Transverse colon (tissue), 3 donors: ENCODE measurements at regions not wholly inside any gene's neighbourhood (a gene's known extent, or its start where the extent isn't known, plus 50 kb on each side); places are given as distances from the start of the nearest gene placed in this dataset.

ENCODE experiments used
- POLR2A ChIP-seq: fragments of 450-650 bp; IDR thresholded peaks from one replicate; pipeline ENCODE4 v1.6.1; 2016; ENCODE audit warnings: antibody characterized with exemption, mild to moderate bottlenecking, moderate library complexity
- TF ChIP-seq, protein P1 (sequence below), 5 experiments: fragments of 200-600 bp in 3 of 5; fragments of 450-650 bp in 2 of 5; sonication (generic) in 3 of 5; IDR thresholded peaks; 1 replicate in 2 of 5; 2 replicates in 3 of 5; pipeline ENCODE4 v1.5.1; 2016 to 2017; ENCODE audit warnings: antibody characterized with exemption in 5 of 5, inconsistent platforms in 3 of 5, mild to moderate bottlenecking in 2 of 5, moderate library complexity in 1 of 5

DNA sequence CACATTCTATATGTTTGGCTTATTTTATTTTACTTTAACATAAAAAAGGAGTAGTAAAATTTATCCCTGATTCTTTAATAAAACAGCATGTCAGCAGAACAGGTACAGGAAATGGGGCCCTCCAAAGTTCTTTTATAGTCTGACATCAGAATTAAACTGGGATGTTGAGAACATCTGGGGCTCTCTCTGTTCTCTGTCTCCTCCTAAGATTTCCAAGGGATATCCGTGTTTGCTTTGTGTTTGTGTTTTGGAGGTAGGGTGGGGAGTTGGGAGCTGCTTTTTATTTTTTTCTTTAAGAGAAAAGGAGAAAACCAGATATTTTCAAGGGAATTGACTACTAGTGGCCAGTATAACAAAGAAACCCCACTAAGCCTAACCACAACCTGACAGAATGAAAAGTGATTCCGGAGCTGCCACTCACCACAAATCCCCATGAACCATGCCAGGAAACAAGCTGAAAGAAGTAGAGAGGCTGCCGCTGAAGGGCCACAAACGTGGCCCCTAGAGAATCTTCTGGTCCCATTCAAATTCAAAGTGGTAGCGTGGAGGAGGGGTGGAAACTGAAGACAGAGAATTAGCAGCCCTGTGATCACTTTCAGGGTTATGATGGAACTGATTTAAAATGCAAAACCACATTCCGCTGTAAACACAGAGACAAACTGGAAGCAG is 369.6 kb upstream of the ADGRL2 start:
- TF ChIP-seq, protein P1, sequence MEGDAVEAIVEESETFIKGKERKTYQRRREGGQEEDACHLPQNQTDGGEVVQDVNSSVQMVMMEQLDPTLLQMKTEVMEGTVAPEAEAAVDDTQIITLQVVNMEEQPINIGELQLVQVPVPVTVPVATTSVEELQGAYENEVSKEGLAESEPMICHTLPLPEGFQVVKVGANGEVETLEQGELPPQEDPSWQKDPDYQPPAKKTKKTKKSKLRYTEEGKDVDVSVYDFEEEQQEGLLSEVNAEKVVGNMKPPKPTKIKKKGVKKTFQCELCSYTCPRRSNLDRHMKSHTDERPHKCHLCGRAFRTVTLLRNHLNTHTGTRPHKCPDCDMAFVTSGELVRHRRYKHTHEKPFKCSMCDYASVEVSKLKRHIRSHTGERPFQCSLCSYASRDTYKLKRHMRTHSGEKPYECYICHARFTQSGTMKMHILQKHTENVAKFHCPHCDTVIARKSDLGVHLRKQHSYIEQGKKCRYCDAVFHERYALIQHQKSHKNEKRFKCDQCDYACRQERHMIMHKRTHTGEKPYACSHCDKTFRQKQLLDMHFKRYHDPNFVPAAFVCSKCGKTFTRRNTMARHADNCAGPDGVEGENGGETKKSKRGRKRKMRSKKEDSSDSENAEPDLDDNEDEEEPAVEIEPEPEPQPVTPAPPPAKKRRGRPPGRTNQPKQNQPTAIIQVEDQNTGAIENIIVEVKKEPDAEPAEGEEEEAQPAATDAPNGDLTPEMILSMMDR (IDR thresholded peaks at IDR 0.05): no peak
- TF ChIP-seq POLR2A: no peak
